DND-41 (cell line): ENCODE measurements at regions not wholly inside any gene's neighbourhood (a gene's known extent, or its start where the extent isn't known, plus 50 kb on each side); places are given as distances from the start of the nearest gene placed in this dataset.

Experiments
- ATAC-seq: fragments of 200-7000 bp; cut with Tn5 transposase; 3 replicates; pipeline ENCODE4 v1.9.1; 2021; ENCODE audit warnings: low read depth; ENCODE audit not compliant: insufficient read depth
- DNase-seq: peaks from one replicate; pipeline ENCODE4 v3.0.0-alpha.2; 2020
- H2AFZ ChIP-seq: 2 replicates; pipeline ENCODE4 v1.6.0; 2012; ENCODE audit warnings: low read depth, low read length
- H3K27ac ChIP-seq: 2 replicates; pipeline ENCODE4 v1.5.1; 2012; ENCODE audit warnings: low read length, inconsistent platforms
- H3K27me3 ChIP-seq: fragments of 200-600 bp; sonication (generic); 2 replicates; pipeline ENCODE4 v1.6.0; 2012; ENCODE audit warnings: low read length, mild to moderate bottlenecking, inconsistent platforms; ENCODE audit not compliant: insufficient read depth, poor library complexity
- H3K36me3 ChIP-seq: 2 replicates; pipeline ENCODE4 v1.5.1; 2012; ENCODE audit warnings: low read length, inconsistent platforms; ENCODE audit not compliant: insufficient read depth
- H3K4me1 ChIP-seq: 2 replicates; pipeline ENCODE4 v1.5.1; 2012; ENCODE audit warnings: mild to moderate bottlenecking, low read length; ENCODE audit not compliant: insufficient read depth
- H3K4me2 ChIP-seq: 2 replicates; pipeline ENCODE4 v1.6.0; 2012; ENCODE audit warnings: mild to moderate bottlenecking, moderate library complexity, low read length, inconsistent platforms; ENCODE audit not compliant: insufficient read depth
- H3K4me3 ChIP-seq, 2 experiments: fragments of 200-600 bp in 1 of 2; shearing (Covaris generic) in 1 of 2; 2 replicates each; pipeline ENCODE4 v1.5.1; 2012 to 2016; ENCODE audit warnings: inconsistent platforms in 2 of 2, low read length in 2 of 2, mild to moderate bottlenecking in 2 of 2, low read depth in 1 of 2, moderate library complexity in 1 of 2
- H3K79me2 ChIP-seq: 2 replicates; pipeline ENCODE4 v1.6.0; 2012; ENCODE audit warnings: low read length, inconsistent platforms; ENCODE audit not compliant: insufficient read depth
- H3K9ac ChIP-seq: 2 replicates; pipeline ENCODE4 v1.6.0; 2012; ENCODE audit warnings: low read depth, mild to moderate bottlenecking, inconsistent platforms, low read length, moderate library complexity
- H3K9me3 ChIP-seq: 2 replicates; pipeline ENCODE4 v1.5.1; 2012; ENCODE audit warnings: low read length, moderate library complexity, mild to moderate bottlenecking, inconsistent platforms; ENCODE audit not compliant: insufficient read depth, severe bottlenecking
- H4K20me1 ChIP-seq: 2 replicates; pipeline ENCODE4 v1.6.0; 2012; ENCODE audit warnings: low read length; ENCODE audit not compliant: insufficient read depth
- EZH2 ChIP-seq: IDR thresholded peaks from 3 replicates; pipeline ENCODE4 v1.6.1; 2012; ENCODE audit warnings: borderline replicate concordance, low read depth, mild to moderate bottlenecking, moderate library complexity, low read length, inconsistent platforms; ENCODE audit not compliant: severe bottlenecking
- TF ChIP-seq, protein P1 (sequence below): IDR thresholded peaks from 2 replicates; pipeline ENCODE4 v1.5.1; 2012; ENCODE audit warnings: borderline replicate concordance, low read length, moderate library complexity, mild to moderate bottlenecking; ENCODE audit not compliant: poor library complexity, severe bottlenecking; ENCODE audit errors: extremely low read depth

DNA sequence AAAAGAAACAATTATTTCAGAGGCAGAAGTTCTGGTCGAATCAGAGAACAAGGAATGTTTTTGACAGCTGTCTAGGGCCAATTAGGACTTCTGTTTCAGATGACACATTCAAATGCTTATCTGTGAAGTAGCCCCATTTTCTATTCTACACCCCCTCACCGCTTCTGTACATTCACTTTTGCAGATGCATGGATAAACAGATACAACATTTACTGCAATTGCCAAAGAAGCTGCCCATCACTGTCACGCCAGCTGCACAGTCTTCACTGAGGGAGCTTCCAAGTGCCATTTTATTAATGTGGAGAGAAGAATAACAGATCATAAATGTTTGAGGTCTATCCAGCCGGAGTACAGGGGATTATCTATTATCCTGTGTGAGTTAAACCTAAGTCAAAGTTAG lies 426.8 kb upstream of the ARID1B start:
- H3K79me2 ChIP-seq, result no peaks in the 10 kb centered on the region
- DNase-seq, result no peak
- H3K4me1 ChIP-seq, result no peaks in the 10 kb centered on the region
- no peak overlapping the region for H2AFZ ChIP-seq
- no peak overlapping the region for H3K9ac ChIP-seq
- H3K4me3 ChIP-seq, result no peak overlapping the region
- no peak for ATAC-seq
- H3K4me2 ChIP-seq, result no peak overlapping the region
- no peak overlapping the region for H3K27ac ChIP-seq
- TF ChIP-seq, protein P1, sequence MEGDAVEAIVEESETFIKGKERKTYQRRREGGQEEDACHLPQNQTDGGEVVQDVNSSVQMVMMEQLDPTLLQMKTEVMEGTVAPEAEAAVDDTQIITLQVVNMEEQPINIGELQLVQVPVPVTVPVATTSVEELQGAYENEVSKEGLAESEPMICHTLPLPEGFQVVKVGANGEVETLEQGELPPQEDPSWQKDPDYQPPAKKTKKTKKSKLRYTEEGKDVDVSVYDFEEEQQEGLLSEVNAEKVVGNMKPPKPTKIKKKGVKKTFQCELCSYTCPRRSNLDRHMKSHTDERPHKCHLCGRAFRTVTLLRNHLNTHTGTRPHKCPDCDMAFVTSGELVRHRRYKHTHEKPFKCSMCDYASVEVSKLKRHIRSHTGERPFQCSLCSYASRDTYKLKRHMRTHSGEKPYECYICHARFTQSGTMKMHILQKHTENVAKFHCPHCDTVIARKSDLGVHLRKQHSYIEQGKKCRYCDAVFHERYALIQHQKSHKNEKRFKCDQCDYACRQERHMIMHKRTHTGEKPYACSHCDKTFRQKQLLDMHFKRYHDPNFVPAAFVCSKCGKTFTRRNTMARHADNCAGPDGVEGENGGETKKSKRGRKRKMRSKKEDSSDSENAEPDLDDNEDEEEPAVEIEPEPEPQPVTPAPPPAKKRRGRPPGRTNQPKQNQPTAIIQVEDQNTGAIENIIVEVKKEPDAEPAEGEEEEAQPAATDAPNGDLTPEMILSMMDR, result no peak
- TF ChIP-seq EZH2, result no peak
- no peaks in the 10 kb centered on the region for H3K9me3 ChIP-seq
- no peaks in the 10 kb centered on the region for H4K20me1 ChIP-seq
- no peaks in the 10 kb centered on the region for H3K36me3 ChIP-seq
- H3K27me3 ChIP-seq, result no peaks in the 10 kb centered on the region

- H4K20me1 ChIP-seq, result no peaks in the 10 kb centered on the region
- no peaks in the 10 kb centered on the region for H3K36me3 ChIP-seq
- no peak overlapping the region for H3K4me2 ChIP-seq
- H3K27me3 ChIP-seq, result no peaks in the 10 kb centered on the region
- no peak overlapping the region for H3K27ac ChIP-seq
- TF ChIP-seq, protein P1, result no peak
- no peak for TF ChIP-seq EZH2
- no peaks in the 10 kb centered on the region for H3K79me2 ChIP-seq
- no peak overlapping the region for H2AFZ ChIP-seq
- ATAC-seq (no peak), DNase-seq (no peak)
- H3K9ac ChIP-seq, result no peak overlapping the region
- H3K4me3 ChIP-seq, result no peak overlapping the region
- H3K4me1 ChIP-seq, result no peaks in the 10 kb centered on the region
- H3K9me3 ChIP-seq, result no peaks in the 10 kb centered on the region
Observed at GRCh38 chr6:156348849-156349248, 428.3 kb upstream of the ARID1B start.

DNA sequence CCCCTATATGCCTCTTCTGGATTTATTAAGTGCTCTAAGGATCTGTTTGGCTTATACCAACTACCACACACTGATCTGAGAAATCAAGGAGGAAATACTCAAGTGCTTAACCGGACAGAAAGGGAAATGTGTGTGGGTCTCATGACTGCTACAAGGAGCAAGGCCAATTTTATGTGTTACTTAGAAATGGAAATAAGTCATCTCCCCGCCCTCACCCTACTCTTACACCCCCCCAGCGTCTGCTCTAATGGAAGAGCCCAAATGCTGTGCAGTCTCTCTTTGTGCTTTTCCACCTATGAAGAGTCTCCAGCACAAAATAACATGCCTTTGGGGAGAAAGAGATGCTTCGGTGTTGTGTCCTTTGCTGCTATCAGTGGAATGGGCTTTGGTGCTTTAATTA lies 428.8 kb upstream of the ARID1B start:
- Histone ChIP-seq H2AFZ (no peak overlapping the region), H3K9ac (no peak overlapping the region), H3K36me3 (no peaks in the 10 kb centered on the region), H3K4me3 (no peak overlapping the region), H3K4me1 (no peaks in the 10 kb centered on the region), H4K20me1 (no peaks in the 10 kb centered on the region), H3K27ac (no peak overlapping the region), H3K27me3 (no peaks in the 10 kb centered on the region), H3K9me3 (no peaks in the 10 kb centered on the region), H3K79me2 (no peaks in the 10 kb centered on the region), H3K4me2 (no peak overlapping the region)
- no peak for DNase-seq
- TF ChIP-seq EZH2, result no peak
- TF ChIP-seq, protein P1, result no peak
- no peak for ATAC-seq

GRCh38 chr6:156347656-156348055 lies 429.5 kb upstream of the ARID1B start:
- Histone ChIP-seq H3K79me2 (no peaks in the 10 kb centered on the region), H3K9ac (no peak overlapping the region), H2AFZ (no peak overlapping the region), H3K27ac (no peak overlapping the region), H3K27me3 (no peaks in the 10 kb centered on the region), H3K4me3 (no peak overlapping the region), H3K4me2 (no peak overlapping the region), H3K4me1 (no peaks in the 10 kb centered on the region), H3K36me3 (no peaks in the 10 kb centered on the region), H3K9me3 (no peaks in the 10 kb centered on the region), H4K20me1 (no peaks in the 10 kb centered on the region)
- TF ChIP-seq, protein P1, result no peak
- TF ChIP-seq EZH2, result no peak
- DNase-seq, result no peak
- ATAC-seq, result no peak
